SK-N-SH (cell line): ENCODE measurements at regions not wholly inside any gene's neighbourhood (a gene's known extent, or its start where the extent isn't known, plus 50 kb on each side); places are given as distances from the start of the nearest gene placed in this dataset.

Source experiments
- CTCF ChIA-PET: fragments of 300-600, 350-600 bp; formaldehyde crosslinking; extraction: SDS; loops from one replicate; lab custom pipeline; 2021; lab: Yijun Ruan, JAX
- POLR2A ChIA-PET: fragments of 350-600 bp; sonication (Branson Sonifier 250); formaldehyde crosslinking; extraction: SDS; loops from one replicate; lab custom pipeline; 2020; ENCODE audit warnings: antibody characterized with exemption, inconsistent platforms; lab: Yijun Ruan, JAX
- DNase-seq: peaks from one replicate; pipeline ENCODE4 v3.0.0; 2012
- H2AFZ ChIP-seq: fragments of 200-600 bp; sonication (generic); 2 replicates; pipeline ENCODE4 v1.8.1; 2016; ENCODE audit warnings: antibody characterized with exemption, mild to moderate bottlenecking, low read depth
- H3F3A ChIP-seq: fragments of 200-600 bp; sonication (generic); replicated peaks from 2 replicates; pipeline ENCODE3; 2016; ENCODE audit warnings: antibody characterized with exemption, mild to moderate bottlenecking; ENCODE audit not compliant: insufficient read depth
- H3K27ac ChIP-seq, 2 experiments: fragments of 200-500 bp in 1 of 2; fragments of 200-600 bp in 1 of 2; sonication (Bioruptor generic) in 1 of 2; sonication (generic), shearing (Covaris generic) in 1 of 2; 2 replicates each; pipeline versions ENCODE4 v1.5.1 to v1.6.1; 2014 to 2016; ENCODE audit warnings: low read depth in 2 of 2, inconsistent platforms in 1 of 2, low read length in 1 of 2, mild to moderate bottlenecking in 1 of 2, mixed read lengths in 1 of 2
- H3K27me3 ChIP-seq: fragments of 200-600 bp; sonication (generic), shearing (Covaris generic); 2 replicates; pipeline ENCODE4 v1.6.1; 2016; ENCODE audit warnings: mixed run types; ENCODE audit not compliant: insufficient read depth
- H3K36me3 ChIP-seq, 2 experiments: fragments of 200-500 bp in 1 of 2; fragments of 200-600 bp in 1 of 2; sonication (Bioruptor generic) in 1 of 2; sonication (generic) in 1 of 2; replicated peaks in 1 of 2; 2 replicates each; pipeline versions ENCODE3 to v1.5.1; 2014 to 2016; ENCODE audit warnings: low read length in 1 of 2, mild to moderate bottlenecking in 1 of 2; ENCODE audit not compliant: insufficient read depth in 2 of 2, control insufficient read depth in 1 of 2
- H3K4me1 ChIP-seq, 2 experiments: fragments of 200-500 bp in 1 of 2; fragments of 200-600 bp in 1 of 2; sonication (Bioruptor generic) in 1 of 2; sonication (generic), shearing (Covaris generic) in 1 of 2; 2 replicates each; pipeline versions ENCODE4 v1.5.1 to v1.6.1; 2014 to 2016; ENCODE audit warnings: low read depth in 1 of 2, low read length in 1 of 2, mixed run types in 1 of 2; ENCODE audit not compliant: insufficient read depth in 2 of 2, control insufficient read depth in 1 of 2
- H3K4me2 ChIP-seq: fragments of 200-600 bp; sonication (generic), shearing (Covaris generic); 2 replicates; pipeline ENCODE4 v1.6.1; 2017; ENCODE audit warnings: mixed run types
- H3K4me3 ChIP-seq, 2 experiments: fragments of 200-500 bp in 1 of 2; fragments of 200-600 bp in 1 of 2; sonication (Bioruptor generic) in 1 of 2; sonication (generic), shearing (Covaris generic) in 1 of 2; 2 replicates each; pipeline versions ENCODE4 v1.5.1 to v1.8.1; 2014 to 2016; ENCODE audit warnings: low read depth in 2 of 2, inconsistent platforms in 1 of 2, low read length in 1 of 2, mild to moderate bottlenecking in 1 of 2, mixed read lengths in 1 of 2, moderate library complexity in 1 of 2
- H3K79me2 ChIP-seq: fragments of 200-600 bp; sonication (generic); 2 replicates; pipeline ENCODE4 v1.8.1; 2017; ENCODE audit warnings: mild to moderate bottlenecking; ENCODE audit not compliant: insufficient read depth
- H3K9ac ChIP-seq: fragments of 200-600 bp; sonication (generic); 2 replicates; pipeline ENCODE4 v1.6.1; 2017; ENCODE audit warnings: mixed run types
- H3K9me2 ChIP-seq: fragments of 200-600 bp; sonication (generic); 2 replicates; pipeline ENCODE4 v1.6.1; 2017; ENCODE audit warnings: mixed run types
- H3K9me3 ChIP-seq: fragments of 200-600 bp; sonication (generic); 2 replicates; pipeline ENCODE4 v1.6.1; 2017; ENCODE audit warnings: mixed run types, mild to moderate bottlenecking, moderate library complexity
- H4K20me1 ChIP-seq: fragments of 200-600 bp; sonication (generic); 2 replicates; pipeline ENCODE4 v1.6.1; 2017; ENCODE audit warnings: mild to moderate bottlenecking, mixed run types; ENCODE audit not compliant: insufficient read depth
- EP300 ChIP-seq, 2 experiments: IDR thresholded peaks; 2 replicates each; pipeline versions ENCODE4 v1.4.0 to v1.6.1; 2012; ENCODE audit warnings: borderline replicate concordance in 1 of 2, low read depth in 1 of 2, low read length in 1 of 2
- FOXJ3 ChIP-seq: sonication (generic); formaldehyde crosslinking; IDR thresholded peaks from 2 replicates; pipeline ENCODE4 v1.5.1; 2020; ENCODE audit warnings: mild to moderate bottlenecking, missing genetic modification reagents
- FOXM1 ChIP-seq: IDR thresholded peaks from 2 replicates; pipeline ENCODE4 v1.4.0; 2012; ENCODE audit warnings: low read depth, mild to moderate bottlenecking
- MAX ChIP-seq: IDR thresholded peaks from 2 replicates; pipeline ENCODE4 v1.4.0; 2012; ENCODE audit warnings: low read depth
- NRF1 ChIP-seq: IDR thresholded peaks from 2 replicates; pipeline ENCODE4 v1.6.1; 2012; ENCODE audit warnings: low read depth, mild to moderate bottlenecking, low read length
- RAD21 ChIP-seq: IDR thresholded peaks from 2 replicates; pipeline ENCODE4 v1.6.1; 2012; ENCODE audit warnings: mild to moderate bottlenecking, low read length
- RCOR1 ChIP-seq: fragments of 150-350 bp; IDR thresholded peaks from 2 replicates; pipeline ENCODE4 v1.6.1; 2017; ENCODE audit warnings: antibody characterized with exemption, low read length
- RFX5 ChIP-seq: IDR thresholded peaks from 2 replicates; pipeline ENCODE4 v1.6.1; 2012; ENCODE audit warnings: mild to moderate bottlenecking, improper control_type of control experiment, low read length
- SIN3A ChIP-seq: IDR thresholded peaks from 2 replicates; pipeline ENCODE4 v1.6.1; 2012; ENCODE audit warnings: low read depth, mild to moderate bottlenecking, low read length, moderate library complexity, borderline replicate concordance
- SMC3 ChIP-seq: IDR thresholded peaks from 2 replicates; pipeline ENCODE4 v1.6.1; 2012; ENCODE audit warnings: low read depth, low read length, improper control_type of control experiment
- YY1 ChIP-seq: IDR thresholded peaks from 2 replicates; pipeline ENCODE4 v1.4.0; 2012; ENCODE audit warnings: low read depth, mild to moderate bottlenecking
- WGBS: methylation state at CpG from one replicate; pipeline ENCODE4 v1.1.6; 2017; ENCODE audit warnings: low lambda C conversion rate; 5-methylcytosine and 5-hydroxymethylcytosine counted together

- H3K4me2 ChIP-seq = no peak overlapping the region
- H4K20me1 ChIP-seq = no peaks in the 10 kb centered on the region
- H3K9me3 ChIP-seq = no peaks in the 10 kb centered on the region
- no peaks in the 10 kb centered on the region for H3K27me3 ChIP-seq
- TF ChIP-seq RAD21 = no peak
- no peak for TF ChIP-seq RFX5
- TF ChIP-seq FOXM1 = no peak
- TF ChIP-seq YY1 = no peak
- TF ChIP-seq RCOR1 = no peak
- no peak for TF ChIP-seq SIN3A
- no peak for TF ChIP-seq FOXJ3 (CRISPR knock-in tag)
- TF ChIP-seq, all 33 proteins: peak for 0
- no peak overlapping the region for H3K9ac ChIP-seq
- no peak overlapping the region for H2AFZ ChIP-seq
- H3K36me3 ChIP-seq = no peaks in the 10 kb centered on the region
- no peaks in the 10 kb centered on the region for H3K9me2 ChIP-seq
- H3K79me2 ChIP-seq = no peaks in the 10 kb centered on the region
- ChIA-PET CTCF (no interaction called here), POLR2A (no interaction called here)
- 56% methylated on average over 3 of the region's 3 CpGs for WGBS
- H3F3A ChIP-seq = no peaks in the 10 kb centered on the region
- no peak overlapping the region for H3K4me3 ChIP-seq
- no peak for DNase-seq
- H3K27ac ChIP-seq = no peak overlapping the region
- H3K4me1 ChIP-seq = no peaks in the 10 kb centered on the region
Observed at GRCh38 chr3:103372031-103372430, 937.2 kb downstream of the ZPLD1 start.

GRCh38 chr3:103380391-103380790 lies 945.6 kb downstream of the ZPLD1 start:
- Histone ChIP-seq H3K4me2 (no peak overlapping the region), H3F3A (no peaks in the 10 kb centered on the region), H2AFZ (no peak overlapping the region), H3K79me2 (no peaks in the 10 kb centered on the region), H3K9ac (no peak overlapping the region), H4K20me1 (no peaks in the 10 kb centered on the region), H3K27ac (no peak overlapping the region), H3K9me2 (no peaks in the 10 kb centered on the region), H3K4me3 (no peak overlapping the region), H3K4me1 (no peaks in the 10 kb centered on the region; a peak in 1 of 4 replicates), H3K9me3 (no peaks in the 10 kb centered on the region), H3K36me3 (no peaks in the 10 kb centered on the region), H3K27me3 (no peaks in the 10 kb centered on the region)
- DNase-seq = no peak
- ChIA-PET CTCF (no interaction called here), POLR2A (no interaction called here)
- TF ChIP-seq MAX (no peak), RAD21 (no peak), EP300 (IDR thresholded peaks at IDR 0.05; ENCODE audit: borderline replicate concordance in 1 of 2, low read depth in 1 of 2, low read length in 1 of 2) (no peak), SMC3 (no peak), RFX5 (no peak)

GRCh38 chr3:103381296-103382079 lies 946.7 kb downstream of the ZPLD1 start:
- no peaks in the 10 kb centered on the region; a peak in 1 of 4 replicates for H3K4me1 ChIP-seq
- no peaks in the 10 kb centered on the region for H4K20me1 ChIP-seq
- H3K9ac ChIP-seq = no peak overlapping the region
- no peaks in the 10 kb centered on the region for H3K79me2 ChIP-seq
- TF ChIP-seq EP300 (IDR thresholded peaks at IDR 0.05; ENCODE audit: borderline replicate concordance in 1 of 2, low read depth in 1 of 2, low read length in 1 of 2) (no peak), SIN3A (no peak), RFX5 (no peak), NRF1 (no peak)
- TF ChIP-seq, all 33 proteins: peak for 0
- no peak for DNase-seq
- Histone ChIP-seq H3K27me3 (no peaks in the 10 kb centered on the region), H3K9me2 (no peaks in the 10 kb centered on the region), H3K9me3 (no peaks in the 10 kb centered on the region), H2AFZ (0 out of 2 replicates have a peak overlapping the region, but pooled peaks have one; percentile 4), H3K4me3 (no peak overlapping the region), H3K36me3 (no peaks in the 10 kb centered on the region), H3K4me2 (no peak overlapping the region), H3F3A (no peaks in the 10 kb centered on the region), H3K27ac (no peak overlapping the region)
- ChIA-PET POLR2A (no interaction called here), CTCF (interaction anchor here (1.0 kb wide), 1 partner anchor 29 kb away, joined by 3 read pairs; no protein-coding TSS in a partner anchor)
- 86% methylated on average over 5 of the region's 5 CpGs for WGBS
